H1 (cell line): ENCODE measurements at regions not wholly inside any gene's neighbourhood (a gene's known extent, or its start where the extent isn't known, plus 50 kb on each side); places are given as distances from the start of the nearest gene placed in this dataset.

Source experiments
- CTCF ChIA-PET: fragments of 300-600 bp; sonication (Branson Sonifier 250); formaldehyde crosslinking; loops from one replicate; lab custom pipeline; 2021; ENCODE audit not compliant: partially characterized antibody; lab: Charles Lee
- POLR2A ChIA-PET: fragments of 300-600 bp; sonication (Branson Sonifier 250); formaldehyde crosslinking; loops from one replicate; lab custom pipeline; 2021; ENCODE audit warnings: inconsistent platforms; ENCODE audit not compliant: partially characterized antibody; lab: Charles Lee
- DNase-seq, 2 experiments: peaks; one replicate each; pipeline versions ENCODE4 v3.0.0 to v3.0.0-alpha.2; 2010 to 2022; ENCODE audit warnings: low spot score in 2 of 2, low read depth in 1 of 2, mixed read lengths in 1 of 2
- FAIRE-seq: peaks from 2 replicates; lab custom pipeline; 2011; peaks lifted over from hg19 to GRCh38; lab: Jason Lieb, UNC
- H2AFZ ChIP-seq: 2 replicates; pipeline ENCODE4 v1.8.1; 2012; ENCODE audit warnings: low read length, inconsistent platforms
- H2AK5ac ChIP-seq: 2 replicates; pipeline ENCODE4 v1.6.1; 2013; ENCODE audit warnings: low read depth, low read length
- H2BK120ac ChIP-seq: replicated peaks from 2 replicates; pipeline ENCODE3; 2013; ENCODE audit warnings: low read depth, low read length, inconsistent platforms
- H2BK12ac ChIP-seq: 2 replicates; pipeline ENCODE4 v1.6.1; 2013; ENCODE audit warnings: low read depth, low read length
- H2BK15ac ChIP-seq: 2 replicates; pipeline ENCODE4 v1.6.1; 2013; ENCODE audit warnings: low read length
- H2BK20ac ChIP-seq: 2 replicates; pipeline ENCODE4 v1.6.1; 2013; ENCODE audit warnings: low read length
- H2BK5ac ChIP-seq: 2 replicates; pipeline ENCODE4 v1.6.1; 2013; ENCODE audit warnings: low read depth, low read length
- H3K14ac ChIP-seq: 2 replicates; pipeline ENCODE4 v1.6.1; 2013; ENCODE audit warnings: inconsistent platforms; ENCODE audit not compliant: insufficient read length
- H3K18ac ChIP-seq: 2 replicates; pipeline ENCODE4 v1.6.1; 2013; ENCODE audit warnings: low read length; ENCODE audit errors: extremely low read depth
- H3K23ac ChIP-seq: 2 replicates; pipeline ENCODE4 v1.6.1; 2013; ENCODE audit warnings: inconsistent platforms; ENCODE audit not compliant: insufficient read length
- H3K23me2 ChIP-seq: 2 replicates; pipeline ENCODE4 v1.6.1; 2013; ENCODE audit warnings: low read depth, low read length
- H3K27ac ChIP-seq: 2 replicates; pipeline ENCODE4 v1.6.1; 2011; ENCODE audit warnings: low read depth, low read length, inconsistent platforms
- H3K27me3 ChIP-seq, 4 experiments: replicated peaks in 1 of 4; 1 replicate in 1 of 4; 2 replicates in 3 of 4; pipeline versions ENCODE4 v1.6.1 to v1.8.1; 2011 to 2013; ENCODE audit warnings: low read length in 3 of 4, mild to moderate bottlenecking in 3 of 4, inconsistent platforms in 2 of 4, mixed read lengths in 2 of 4, moderate library complexity in 1 of 4; ENCODE audit not compliant: control insufficient read depth in 3 of 4, insufficient read depth in 3 of 4; ENCODE audit errors: extremely low read depth in 1 of 4
- H3K36me3 ChIP-seq, 4 experiments: 2 replicates each; pipeline versions ENCODE4 v1.6.1 to v1.8.1; 2011 to 2013; ENCODE audit warnings: mild to moderate bottlenecking in 4 of 4, low read length in 3 of 4, moderate library complexity in 2 of 4, control low read depth in 1 of 4, inconsistent platforms in 1 of 4; ENCODE audit not compliant: insufficient read depth in 4 of 4, control insufficient read depth in 2 of 4
- H3K4ac ChIP-seq: replicated peaks from 2 replicates; pipeline ENCODE3; 2013; ENCODE audit warnings: low read length, low read depth, mixed read lengths, inconsistent platforms; ENCODE audit not compliant: insufficient read length
- H3K4me1 ChIP-seq, 4 experiments: replicated peaks in 1 of 4; 1 replicate in 1 of 4; 2 replicates in 3 of 4; pipeline versions ENCODE4 v1.6.1 to v1.8.1; 2011 to 2013; ENCODE audit warnings: low read length in 3 of 4, inconsistent platforms in 2 of 4, mixed read lengths in 1 of 4; ENCODE audit not compliant: insufficient read depth in 4 of 4, control insufficient read depth in 3 of 4
- H3K4me2 ChIP-seq, 2 experiments: 2 replicates each; pipeline versions ENCODE4 v1.6.1 to v1.8.1; 2011 to 2013; ENCODE audit warnings: low read depth in 2 of 2, low read length in 2 of 2, control low read depth in 1 of 2, inconsistent platforms in 1 of 2, mild to moderate bottlenecking in 1 of 2; ENCODE audit not compliant: insufficient read depth in 1 of 2
- H3K4me3 ChIP-seq, 4 experiments: fragments of 200-600, 300-600 bp in 1 of 4; sonication (generic), shearing (Covaris generic), sonication (Bioruptor Twin) in 1 of 4; 2 replicates each; pipeline versions ENCODE4 v1.5.1 to v1.8.1; 2011 to 2016; ENCODE audit warnings: low read length in 4 of 4, low read depth in 3 of 4, control low read depth in 2 of 4, inconsistent platforms in 2 of 4, mild to moderate bottlenecking in 2 of 4, mixed read lengths in 1 of 4, moderate library complexity in 1 of 4; ENCODE audit not compliant: insufficient read depth in 2 of 4; ENCODE audit errors: extremely low read depth in 1 of 4
- H3K56ac ChIP-seq: replicated peaks from 2 replicates; pipeline ENCODE3; 2013; ENCODE audit warnings: low read depth, mild to moderate bottlenecking, mixed read lengths, low read length, inconsistent platforms; ENCODE audit not compliant: insufficient read length
- H3K79me1 ChIP-seq: 2 replicates; pipeline ENCODE4 v1.6.1; 2013; ENCODE audit warnings: low read depth, low read length, control low read depth
- H3K79me2 ChIP-seq, 2 experiments: 2 replicates each; pipeline versions ENCODE4 v1.6.1 to v1.8.1; 2012 to 2013; ENCODE audit warnings: low read length in 2 of 2, mild to moderate bottlenecking in 2 of 2, inconsistent platforms in 1 of 2; ENCODE audit not compliant: insufficient read depth in 2 of 2, control insufficient read depth in 1 of 2
- H3K9ac ChIP-seq, 4 experiments: replicated peaks in 1 of 4; 1 replicate in 1 of 4; 2 replicates in 3 of 4; pipeline versions ENCODE4 v1.6.1 to v1.8.1; 2011 to 2013; ENCODE audit warnings: low read depth in 3 of 4, low read length in 3 of 4, control low read depth in 2 of 4, mild to moderate bottlenecking in 2 of 4, moderate library complexity in 2 of 4, inconsistent platforms in 1 of 4; ENCODE audit errors: extremely low read depth in 1 of 4
- H3K9me3 ChIP-seq, 2 experiments: 2 replicates each; pipeline versions ENCODE4 v1.6.1 to v1.8.1; 2012 to 2013; ENCODE audit warnings: mild to moderate bottlenecking in 2 of 2, moderate library complexity in 2 of 2, control low read depth in 1 of 2, inconsistent platforms in 1 of 2, low read depth in 1 of 2, low read length in 1 of 2, mixed read lengths in 1 of 2; ENCODE audit not compliant: insufficient read depth in 2 of 2
- H4K20me1 ChIP-seq, 2 experiments: replicated peaks in 1 of 2; 2 replicates each; pipeline versions ENCODE3 to v1.8.1; 2011 to 2013; ENCODE audit warnings: inconsistent platforms in 2 of 2, low read length in 2 of 2, mild to moderate bottlenecking in 1 of 2; ENCODE audit not compliant: insufficient read depth in 2 of 2, control insufficient read depth in 1 of 2
- H4K5ac ChIP-seq: 2 replicates; pipeline ENCODE4 v1.6.1; 2013; ENCODE audit warnings: low read length, low read depth, mixed read lengths, inconsistent platforms; ENCODE audit not compliant: insufficient read length
- H4K8ac ChIP-seq: 2 replicates; pipeline ENCODE4 v1.8.0; 2013; ENCODE audit warnings: mild to moderate bottlenecking, moderate library complexity, low read length, inconsistent platforms; ENCODE audit not compliant: insufficient read depth; ENCODE audit errors: extremely low read depth
- H4K91ac ChIP-seq: replicated peaks from 2 replicates; pipeline ENCODE3; 2013; ENCODE audit warnings: low read length, mixed read lengths, inconsistent platforms; ENCODE audit not compliant: insufficient read length
- CHD1 ChIP-seq: IDR thresholded peaks from 2 replicates; pipeline ENCODE4 v1.6.1; 2012; ENCODE audit warnings: low read depth, low read length, improper control_type of control experiment
- CREB1 ChIP-seq: IDR thresholded peaks from 2 replicates; pipeline ENCODE4 v1.6.1; 2012; ENCODE audit warnings: inconsistent platforms
- EZH2 ChIP-seq: fragments of 200-600 bp; sonication (generic); IDR thresholded peaks from 2 replicates; pipeline ENCODE4 v1.7.1; 2012; ENCODE audit warnings: low read depth, mild to moderate bottlenecking, moderate library complexity, low read length, inconsistent platforms; ENCODE audit not compliant: severe bottlenecking
- NRF1 ChIP-seq: IDR thresholded peaks from 2 replicates; pipeline ENCODE4 v1.6.1; 2011; ENCODE audit warnings: mild to moderate bottlenecking, low read depth, low read length, improper control_type of control experiment
- RFX5 ChIP-seq: IDR thresholded peaks from 2 replicates; pipeline ENCODE4 v1.6.1; 2011; ENCODE audit warnings: low read depth, low read length, improper control_type of control experiment, borderline replicate concordance
- SIN3A ChIP-seq, 2 experiments: IDR thresholded peaks in 1 of 2; conservative IDR thresholded peaks in 1 of 2; 2 replicates each; pipeline ENCODE4 v1.6.1; 2011 to 2012; ENCODE audit warnings: low read length in 2 of 2, improper control_type of control experiment in 1 of 2, low read depth in 1 of 2, mild to moderate bottlenecking in 1 of 2
- SP4 ChIP-seq: IDR thresholded peaks from 2 replicates; pipeline ENCODE4 v1.6.1; 2012; ENCODE audit warnings: low read length, inconsistent platforms
- TBP ChIP-seq: IDR thresholded peaks from 2 replicates; pipeline ENCODE4 v1.6.1; 2011; ENCODE audit warnings: low read depth, low read length, improper control_type of control experiment
- WGBS, 2 experiments: shearing (Covaris generic) in 1 of 2; methylation state at CpG; one replicate each; pipeline versions ENCODE4 v1.1.6 to v1.1.7; 2013 to 2015; ENCODE audit warnings: low lambda C conversion rate in 2 of 2, mixed read lengths in 2 of 2, inconsistent platforms in 1 of 2, low coverage in 1 of 2, missing lambda C conversion rate in 1 of 2; ENCODE audit not compliant: insufficient replicate concordance in 2 of 2, insufficient coverage in 1 of 2, insufficient read length in 1 of 2; ENCODE audit errors: extremely low coverage in 1 of 2, missing lambda C conversion rate in 1 of 2; 5-methylcytosine and 5-hydroxymethylcytosine counted together

GRCh38 chrX:39398963-39399261 is 597.7 kb downstream of the MID1IP1 start:
- Histone ChIP-seq H3K14ac (no peak overlapping the region), H3K4me1 (no peaks in the 10 kb centered on the region; a peak in 1 of 7 replicates), H4K91ac (no peak overlapping the region), H3K9me3 (no peaks in the 10 kb centered on the region), H3K4me2 (no peak overlapping the region), H3K56ac (no peak overlapping the region), H3K4ac (no peak overlapping the region), H3K23ac (no peak overlapping the region), H2BK5ac (no peak overlapping the region), H3K36me3 (no peaks in the 10 kb centered on the region), H3K79me2 (no peaks in the 10 kb centered on the region), H3K4me3 (no peak overlapping the region), H2BK15ac (no peak overlapping the region), H3K79me1 (no peaks in the 10 kb centered on the region), H3K9ac (no peak overlapping the region), H2BK20ac (no peak overlapping the region), H4K5ac (no peak overlapping the region), H2AK5ac (no peak overlapping the region), H4K20me1 (peaks cover 0 to 4% of the 10 kb centered on the region in 2 experiments), H2BK120ac (no peak overlapping the region), H2AFZ (no peak overlapping the region), H2BK12ac (no peak overlapping the region), H3K27me3 (no peaks in the 10 kb centered on the region), H3K23me2 (no peaks in the 10 kb centered on the region), H4K8ac (no peak overlapping the region), H3K18ac (no peak overlapping the region), H3K27ac (no peak overlapping the region)
- no peak for TF ChIP-seq TBP
- no peak for TF ChIP-seq SIN3A (conservative IDR thresholded peaks at IDR 0.05 in 1 of 2, IDR thresholded peaks at IDR 0.05 in 1 of 2; ENCODE audit: low read depth in 1 of 2, low read length in 2 of 2)
- TF ChIP-seq NRF1, result no peak
- no peak for TF ChIP-seq RFX5
- no peak for TF ChIP-seq CHD1
- TF ChIP-seq EZH2, result no peak
- no peak for TF ChIP-seq CREB1
- no peak for TF ChIP-seq SP4
- 88% methylated on average over 2 of the region's 2 CpGs; no CpG with 5 or more reads in 1 of the 2 experiments for WGBS, 2 experiments
- ChIA-PET POLR2A (no interaction called here), CTCF (interaction anchor here (1.3 kb wide), 1 partner anchor 9 kb away, joined by 3 read pairs; no protein-coding TSS in a partner anchor)
- DNase-seq, result no peak
- FAIRE-seq, result no peak
